GM23248 (cell line): ENCODE measurements at regions not wholly inside any gene's neighbourhood (a gene's known extent, or its start where the extent isn't known, plus 50 kb on each side); places are given as distances from the start of the nearest gene placed in this dataset.

Experiments
- EZH2 ChIP-seq: fragments of 200-600 bp; sonication (generic); IDR thresholded peaks from 2 replicates; pipeline ENCODE4 v1.6.1; 2018; ENCODE audit warnings: antibody characterized with exemption, mild to moderate bottlenecking; ENCODE audit not compliant: insufficient read depth, poor library complexity, severe bottlenecking
- EZH2phosphoT487 ChIP-seq: fragments of 200-600 bp; sonication (generic); IDR thresholded peaks from 2 replicates; pipeline ENCODE4 v1.6.1; 2018; ENCODE audit warnings: antibody characterized with exemption, moderate library complexity, mild to moderate bottlenecking, low read depth; ENCODE audit not compliant: insufficient read depth

DNA sequence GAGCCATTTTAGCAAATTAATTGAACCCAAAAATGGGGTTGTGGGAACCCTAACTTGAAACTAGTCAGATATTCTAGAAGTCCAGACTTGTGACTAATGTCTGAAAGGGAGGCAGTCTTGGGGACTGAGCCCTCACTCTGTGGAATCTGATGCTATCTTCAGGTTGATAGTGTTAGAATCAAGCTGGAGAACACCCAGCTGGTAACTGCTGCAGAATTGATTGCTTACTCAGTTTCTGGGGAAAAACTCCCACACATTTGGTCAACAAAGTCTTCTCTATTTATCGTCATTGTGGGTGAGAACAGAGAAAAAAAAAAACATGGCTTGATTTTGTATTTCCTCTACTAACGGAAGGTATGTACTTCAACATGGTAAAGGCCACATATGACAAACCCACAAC lies 1925.8 kb upstream of the CELF4 start:
- TF ChIP-seq EZH2phosphoT487 (no peak), EZH2 (no peak)
